Upper lobe of left lung (tissue), 6 donors: ENCODE measurements at regions not wholly inside any gene's neighbourhood (a gene's known extent, or its start where the extent isn't known, plus 50 kb on each side); places are given as distances from the start of the nearest gene placed in this dataset.

ENCODE experiments used
- ATAC-seq, 2 donors: fragments of 200-7000 bp; cut with Tn5 transposase; one replicate each; pipeline ENCODE4 v1.9.1; 2022; ENCODE audit warnings: mild to moderate bottlenecking in 2 of 2, moderate library complexity in 2 of 2; ENCODE audit not compliant: low FRiP score in 2 of 2
- DNase-seq, 2 donors: peaks; one replicate each; pipeline ENCODE4 v3.0.0-alpha.2; 2019 to 2020
- H3K27ac ChIP-seq, 4 donors: fragments of 200-600 bp; sonication (generic); one replicate each; pipeline ENCODE4 v1.5.1; 2016 to 2019
- H3K27me3 ChIP-seq, 4 donors: fragments of 200-600 bp; sonication (generic); one replicate each; pipeline ENCODE4 v1.5.1; 2017 to 2019
- H3K36me3 ChIP-seq, 4 donors: fragments of 200-600 bp; sonication (generic); one replicate each; pipeline ENCODE4 v1.5.1; 2016 to 2019
- H3K4me1 ChIP-seq, 4 donors: fragments of 200-600 bp; sonication (generic); one replicate each; pipeline ENCODE4 v1.5.1; 2018 to 2019
- H3K4me3 ChIP-seq, 4 donors: fragments of 200-600 bp; sonication (generic); one replicate each; pipeline ENCODE4 v1.5.1; 2017 to 2019; ENCODE audit warnings: mild to moderate bottlenecking in 2 of 4, moderate library complexity in 1 of 4
- H3K9me3 ChIP-seq, 4 donors: fragments of 200-600 bp; sonication (generic); one replicate each; pipeline ENCODE4 v1.5.1; 2018 to 2019
- EP300 ChIP-seq, 4 donors: sonication (generic); formaldehyde crosslinking; IDR thresholded peaks; one replicate each; pipeline ENCODE4 v1.5.1; 2017; ENCODE audit warnings: antibody characterized with exemption in 4 of 4, control low read depth in 2 of 4
- POLR2A ChIP-seq, 4 donors: fragments of 450-650 bp; IDR thresholded peaks; one replicate each; pipeline ENCODE4 v1.5.1; 2016 to 2017; ENCODE audit warnings: antibody characterized with exemption in 4 of 4, mild to moderate bottlenecking in 2 of 4
- POLR2AphosphoS5 ChIP-seq, 2 donors: sonication (generic); formaldehyde crosslinking; IDR thresholded peaks; one replicate each; pipeline ENCODE4 v1.5.1; 2017; ENCODE audit warnings: antibody characterized with exemption in 2 of 2
- WGBS, 2 donors: methylation state at CpG; one replicate each; pipeline ENCODE4 v1.1.5; 2017 to 2018; 5-methylcytosine and 5-hydroxymethylcytosine counted together
- TF ChIP-seq, protein P1 (sequence below), 6 experiments: fragments of 450-650 bp in 4 of 6; fragments of 200-600 bp in 2 of 6; sonication (generic) in 2 of 6; IDR thresholded peaks; one replicate each; pipeline ENCODE4 v1.5.1; 2016 to 2019; ENCODE audit warnings: antibody characterized with exemption in 6 of 6
- donor health status: DM: no; HTN: no; CAD: no; lungs with moderate emphysema.
- donor health status: DM: no; HTN: yes; CAD: no; lungs with severe emphysema.

DNA sequence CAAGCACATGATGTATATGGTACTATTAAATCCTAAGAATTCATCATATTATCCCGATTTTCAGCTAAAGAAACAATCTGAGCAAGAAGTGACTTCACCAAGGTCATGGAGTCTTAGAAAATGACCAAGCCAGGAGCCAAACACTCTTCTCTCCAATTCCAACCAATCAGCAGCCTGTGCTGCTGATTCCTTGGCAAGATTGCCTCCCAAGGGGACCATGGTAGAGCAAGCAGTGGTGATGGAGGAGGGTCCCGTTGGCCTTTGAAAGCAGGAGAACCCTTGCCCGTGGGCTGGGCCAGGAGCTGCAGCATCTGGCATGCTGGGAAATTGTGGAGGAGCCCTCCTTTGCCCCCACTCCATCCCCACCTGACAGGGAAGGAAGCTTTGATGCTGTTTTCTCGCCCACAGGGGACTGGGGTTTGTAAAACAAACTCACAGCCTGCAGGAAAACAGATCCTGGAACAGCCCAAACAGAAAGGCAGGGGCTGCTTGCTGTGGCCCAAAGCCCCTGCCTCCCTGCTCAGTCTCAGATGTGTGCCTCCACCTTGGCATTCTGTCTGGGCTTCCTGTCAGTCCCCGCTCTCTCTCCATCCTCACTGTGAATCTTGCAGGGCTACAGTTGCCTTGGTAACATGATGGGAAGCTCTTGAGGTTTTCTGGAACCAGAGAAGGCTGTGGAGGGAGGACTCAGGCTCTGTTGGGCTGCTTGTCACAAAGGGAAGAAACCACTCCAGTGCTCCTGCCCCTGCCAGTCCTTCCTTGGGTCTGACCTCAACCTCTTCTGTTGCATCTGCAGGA is 70.8 kb upstream of the HSPA9 start:
- TF ChIP-seq, protein P1, sequence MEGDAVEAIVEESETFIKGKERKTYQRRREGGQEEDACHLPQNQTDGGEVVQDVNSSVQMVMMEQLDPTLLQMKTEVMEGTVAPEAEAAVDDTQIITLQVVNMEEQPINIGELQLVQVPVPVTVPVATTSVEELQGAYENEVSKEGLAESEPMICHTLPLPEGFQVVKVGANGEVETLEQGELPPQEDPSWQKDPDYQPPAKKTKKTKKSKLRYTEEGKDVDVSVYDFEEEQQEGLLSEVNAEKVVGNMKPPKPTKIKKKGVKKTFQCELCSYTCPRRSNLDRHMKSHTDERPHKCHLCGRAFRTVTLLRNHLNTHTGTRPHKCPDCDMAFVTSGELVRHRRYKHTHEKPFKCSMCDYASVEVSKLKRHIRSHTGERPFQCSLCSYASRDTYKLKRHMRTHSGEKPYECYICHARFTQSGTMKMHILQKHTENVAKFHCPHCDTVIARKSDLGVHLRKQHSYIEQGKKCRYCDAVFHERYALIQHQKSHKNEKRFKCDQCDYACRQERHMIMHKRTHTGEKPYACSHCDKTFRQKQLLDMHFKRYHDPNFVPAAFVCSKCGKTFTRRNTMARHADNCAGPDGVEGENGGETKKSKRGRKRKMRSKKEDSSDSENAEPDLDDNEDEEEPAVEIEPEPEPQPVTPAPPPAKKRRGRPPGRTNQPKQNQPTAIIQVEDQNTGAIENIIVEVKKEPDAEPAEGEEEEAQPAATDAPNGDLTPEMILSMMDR (IDR thresholded peaks at IDR 0.05), result no peak
- no peak for TF ChIP-seq POLR2AphosphoS5 (IDR thresholded peaks at IDR 0.05)
- no peak for TF ChIP-seq POLR2A (IDR thresholded peaks at IDR 0.05)
- no peak for TF ChIP-seq EP300 (IDR thresholded peaks at IDR 0.05)
- H3K36me3 ChIP-seq, result no peaks in the 10 kb centered on the region
- H3K9me3 ChIP-seq, result no peaks in the 10 kb centered on the region
- no peak overlapping the region for H3K4me3 ChIP-seq
- 77 to 86% methylated on average over 4 to 5 of the region's 5 CpGs for WGBS, 2 donors
- peaks cover 0 to 4% (median 0%) of the 10 kb centered on the region in 4 donors for H3K4me1 ChIP-seq
- no peak for DNase-seq
- no peak overlapping the region for H3K27ac ChIP-seq
- no peaks in the 10 kb centered on the region for H3K27me3 ChIP-seq
- ATAC-seq, result no peak

DNA sequence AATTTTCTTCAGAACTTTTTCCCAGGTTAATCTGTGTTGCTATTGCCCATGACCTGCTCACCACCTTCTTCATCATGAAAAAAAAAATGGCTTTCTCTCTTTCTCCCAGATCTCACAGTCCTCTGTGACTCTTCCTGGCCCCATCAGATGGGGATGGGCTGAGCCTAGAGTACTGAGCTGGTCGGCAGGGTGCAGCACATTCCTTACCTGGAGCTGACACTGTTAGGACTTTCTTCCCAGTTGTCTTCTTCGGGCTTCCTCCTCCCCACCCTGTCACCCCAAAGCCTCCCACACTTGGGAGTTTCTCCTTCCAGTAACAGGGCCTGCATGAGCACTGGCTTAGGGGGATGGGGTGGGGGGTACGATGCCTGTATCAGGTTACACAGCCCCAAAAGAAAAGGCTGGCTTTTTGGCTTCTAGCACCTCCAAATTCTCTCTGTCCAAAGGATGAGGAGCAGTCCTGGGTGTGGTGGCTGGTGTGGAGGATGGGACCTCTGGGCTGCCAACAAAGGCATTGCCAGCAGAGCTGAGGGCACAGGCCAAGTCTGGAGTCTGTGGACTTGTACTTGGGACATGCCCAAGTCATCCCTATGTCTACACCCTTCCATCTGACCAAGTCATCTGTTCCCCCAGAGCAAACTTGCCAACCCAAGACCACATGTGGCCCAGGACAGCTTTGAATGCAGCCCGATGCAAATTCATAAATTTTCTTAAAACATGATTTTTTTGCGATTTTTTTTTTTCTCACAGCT is 68.0 kb upstream of the HSPA9 start:
- Histone ChIP-seq H3K27me3 (no peaks in the 10 kb centered on the region), H3K9me3 (no peaks in the 10 kb centered on the region), H3K27ac (no peak overlapping the region), H3K36me3 (no peaks in the 10 kb centered on the region), H3K4me1 (peaks cover 0 to 4% (median 0%) of the 10 kb centered on the region in 4 donors), H3K4me3 (no peak overlapping the region)
- ATAC-seq, result no peak
- TF ChIP-seq POLR2A (IDR thresholded peaks at IDR 0.05), result no peak
- TF ChIP-seq, protein P1 (IDR thresholded peaks at IDR 0.05), result no peak
- TF ChIP-seq POLR2AphosphoS5 (IDR thresholded peaks at IDR 0.05), result no peak
- TF ChIP-seq EP300 (IDR thresholded peaks at IDR 0.05), result no peak
- WGBS, 2 donors, result 75 to 82% methylated on average over 5 of the region's 5 CpGs
- no peak for DNase-seq

DNA sequence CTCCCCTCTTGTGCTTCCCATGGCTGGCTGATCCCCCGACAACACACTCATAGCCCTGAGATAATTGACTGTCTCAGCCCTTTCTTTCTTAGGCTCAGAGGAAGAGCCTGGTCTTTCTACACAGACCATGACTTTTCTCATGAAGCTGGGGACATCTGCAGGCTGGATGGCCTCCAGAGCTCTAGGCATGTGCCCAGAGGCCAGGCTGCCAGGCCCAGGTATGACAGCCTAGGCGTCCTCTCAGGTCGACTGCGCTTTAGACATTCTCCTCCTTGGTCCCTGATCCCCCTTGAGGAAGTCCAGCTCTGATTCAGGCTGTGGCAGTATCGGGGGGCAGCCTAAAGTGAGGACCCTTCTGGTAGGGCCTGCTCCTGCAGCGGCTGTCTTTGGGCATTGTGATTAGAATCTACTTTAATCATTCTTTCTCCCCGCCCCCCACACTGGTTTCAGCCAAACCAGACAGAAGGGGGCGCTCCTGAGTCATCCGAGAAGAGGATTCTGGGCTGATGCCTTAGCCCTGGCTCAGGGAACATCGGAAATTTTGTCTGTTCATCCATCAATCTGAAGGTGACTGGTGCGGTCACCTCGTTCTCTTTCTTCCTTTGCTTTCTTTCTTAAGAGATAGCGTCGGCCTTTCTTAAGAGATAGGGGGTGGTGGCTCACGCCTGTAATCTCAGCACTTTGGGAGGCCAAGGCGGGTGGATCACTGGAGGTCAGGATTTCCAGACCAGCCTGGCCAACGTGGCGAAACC is 66.5 kb upstream of the HSPA9 start:
- WGBS, 2 donors, result 48 to 51% methylated on average over 13 to 18 of the region's 18 CpGs
- Histone ChIP-seq H3K9me3 (no peaks in the 10 kb centered on the region), H3K4me1 (peaks cover 0 to 4% (median 0%) of the 10 kb centered on the region in 4 donors), H3K27ac (no peak overlapping the region), H3K36me3 (no peaks in the 10 kb centered on the region), H3K27me3 (no peaks in the 10 kb centered on the region), H3K4me3 (no peak overlapping the region)
- TF ChIP-seq POLR2AphosphoS5 (IDR thresholded peaks at IDR 0.05) (no peak), EP300 (IDR thresholded peaks at IDR 0.05) (no peak), POLR2A (IDR thresholded peaks at IDR 0.05) (no peak)
- TF ChIP-seq, protein P1 (IDR thresholded peaks at IDR 0.05), result peak; percentile 60 to 75 (median 68)
- ATAC-seq, result peak; percentile 70
- DNase-seq, result peak in 1 of 2 donors; percentile 60

DNA sequence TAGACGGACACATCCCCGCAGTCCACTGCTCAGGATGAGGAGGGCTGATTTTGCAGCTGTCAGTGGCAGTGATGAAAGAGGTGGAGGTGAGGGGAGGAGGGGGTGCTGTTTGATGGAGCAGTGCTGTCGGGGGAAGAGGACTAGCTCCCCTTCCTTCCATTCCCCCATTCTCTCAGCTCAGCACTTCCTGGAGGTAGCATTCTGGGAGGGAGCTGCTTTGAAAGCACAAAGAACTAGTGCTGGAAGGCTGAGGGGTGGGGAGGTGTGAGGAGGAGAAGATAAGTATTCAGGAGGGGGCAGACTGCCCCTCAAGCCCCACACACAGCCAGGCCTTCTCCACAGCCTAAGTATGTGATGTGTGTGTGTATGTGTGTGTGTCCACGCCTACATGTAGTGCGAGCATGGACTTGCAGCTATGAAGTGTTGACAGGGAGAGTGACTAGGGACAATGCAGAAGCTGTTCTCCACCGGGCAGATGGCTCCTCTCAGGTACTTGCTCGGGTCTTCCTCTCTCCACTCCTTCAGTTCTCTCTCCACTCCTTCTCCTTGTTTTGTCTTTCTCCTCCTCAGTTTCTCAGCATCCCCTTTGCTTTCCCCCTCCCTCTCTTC is 65.5 kb upstream of the HSPA9 start:
- no peaks in the 10 kb centered on the region for H3K27me3 ChIP-seq
- DNase-seq (no peak), ATAC-seq (no peak)
- WGBS, 2 donors, result 66 to 67% methylated on average over 7 of the region's 7 CpGs
- no peak overlapping the region for H3K27ac ChIP-seq
- H3K4me3 ChIP-seq, result no peak overlapping the region
- H3K4me1 ChIP-seq, result peaks cover 0 to 4% (median 0%) of the 10 kb centered on the region in 4 donors
- TF ChIP-seq POLR2A (IDR thresholded peaks at IDR 0.05) (no peak), EP300 (IDR thresholded peaks at IDR 0.05) (no peak), POLR2AphosphoS5 (IDR thresholded peaks at IDR 0.05) (no peak)
- TF ChIP-seq, protein P1 (IDR thresholded peaks at IDR 0.05), result no peak
- no peaks in the 10 kb centered on the region for H3K36me3 ChIP-seq
- H3K9me3 ChIP-seq, result no peaks in the 10 kb centered on the region
